ENCODE measurements at regions not wholly inside any gene's neighbourhood (a gene's known extent, or its start where the extent isn't known, plus 50 kb on each side); places are given as distances from the start of the nearest gene placed in this dataset.

- Mint-ChIP-seq H3K27ac (no peak overlapping the region), H3K4me3 (no peak overlapping the region), H3K9me3 (no peaks in the 10 kb centered on the region), H3K27me3 (ENCODE audit: low read depth) (peaks cover 3% of the 10 kb centered on the region), H3K4me1 (no peaks in the 10 kb centered on the region), H3K36me3 (ENCODE audit: low read depth) (no peaks in the 10 kb centered on the region)
- no peak for TF ChIP-seq CTCF (IDR thresholded peaks at IDR 0.05; ENCODE audit: unreplicated experiment in 3 of 3)
Measured at GRCh38 chr3:1766384-1766783, 332.3 kb upstream of the CNTN4 start.

- H3K27ac Mint-ChIP-seq, result no peak overlapping the region
- H3K27me3 Mint-ChIP-seq (ENCODE audit: low read depth), result peaks cover 8% of the 10 kb centered on the region
- no peaks in the 10 kb centered on the region for H3K4me1 Mint-ChIP-seq
- peaks cover 5% of the 10 kb centered on the region for H3K9me3 Mint-ChIP-seq
- TF ChIP-seq CTCF (IDR thresholded peaks at IDR 0.05; ENCODE audit: unreplicated experiment in 3 of 3), result no peak
- no peaks in the 10 kb centered on the region for H3K36me3 Mint-ChIP-seq (ENCODE audit: low read depth)
- H3K4me3 Mint-ChIP-seq, result no peak overlapping the region
Measured at GRCh38 chr3:1773679-1774078, 325.0 kb upstream of the CNTN4 start.

GRCh38 chr3:1774597-1774996 lies 324.1 kb upstream of the CNTN4 start:
- Mint-ChIP-seq H3K4me3 (no peak overlapping the region), H3K27me3 (ENCODE audit: low read depth) (peaks cover 8% of the 10 kb centered on the region), H3K9me3 (peaks cover 5% of the 10 kb centered on the region), H3K36me3 (ENCODE audit: low read depth) (no peaks in the 10 kb centered on the region), H3K4me1 (no peaks in the 10 kb centered on the region), H3K27ac (no peak overlapping the region)
- no peak for TF ChIP-seq CTCF (IDR thresholded peaks at IDR 0.05; ENCODE audit: unreplicated experiment in 3 of 3)

- Mint-ChIP-seq H3K4me3 (no peak overlapping the region), H3K27ac (no peak overlapping the region), H3K9me3 (peaks cover 5% of the 10 kb centered on the region), H3K4me1 (no peaks in the 10 kb centered on the region), H3K36me3 (ENCODE audit: low read depth) (no peaks in the 10 kb centered on the region), H3K27me3 (ENCODE audit: low read depth) (peaks cover 8% of the 10 kb centered on the region)
- TF ChIP-seq CTCF (IDR thresholded peaks at IDR 0.05; ENCODE audit: unreplicated experiment in 3 of 3), result no peak
Measured at GRCh38 chr3:1775321-1775720, 323.3 kb upstream of the CNTN4 start.

- Mint-ChIP-seq H3K9me3 (peaks cover under 1% of the 10 kb centered on the region), H3K4me1 (no peaks in the 10 kb centered on the region), H3K4me3 (no peak overlapping the region), H3K27ac (no peak overlapping the region), H3K27me3 (ENCODE audit: low read depth) (no peaks in the 10 kb centered on the region), H3K36me3 (ENCODE audit: low read depth) (no peaks in the 10 kb centered on the region)
- TF ChIP-seq CTCF (IDR thresholded peaks at IDR 0.05; ENCODE audit: unreplicated experiment in 3 of 3), result no peak
Measured at GRCh38 chr3:1783995-1784394, 314.7 kb upstream of the CNTN4 start.

GRCh38 chr3:1787094-1787493 lies 311.6 kb upstream of the CNTN4 start:
- no peak overlapping the region for H3K27ac Mint-ChIP-seq

More at GRCh38 chr3:1787094-1787493, 311.6 kb upstream of the CNTN4 start:
- no peak for TF ChIP-seq CTCF (IDR thresholded peaks at IDR 0.05; ENCODE audit: unreplicated experiment in 3 of 3)
- H3K9me3 Mint-ChIP-seq, result peaks cover 4% of the 10 kb centered on the region
- H3K4me1 Mint-ChIP-seq, result no peaks in the 10 kb centered on the region
- H3K27me3 Mint-ChIP-seq (ENCODE audit: low read depth), result no peaks in the 10 kb centered on the region
- H3K4me3 Mint-ChIP-seq, result no peak overlapping the region
- no peaks in the 10 kb centered on the region for H3K36me3 Mint-ChIP-seq (ENCODE audit: low read depth)

Measured in nephron (organoid).